Ishikawa (cell line): ENCODE measurements at regions not wholly inside any gene's neighbourhood (a gene's known extent, or its start where the extent isn't known, plus 50 kb on each side); places are given as distances from the start of the nearest gene placed in this dataset.

Experiments used
- CEBPB ChIP-seq: IDR thresholded peaks from 2 replicates; pipeline ENCODE4 v1.6.1; 2012
- CREB1 ChIP-seq: IDR thresholded peaks from 2 replicates; pipeline ENCODE4 v1.6.1; 2012; ENCODE audit warnings: low read depth
- EGR1 ChIP-seq: IDR thresholded peaks from 2 replicates; pipeline ENCODE4 v1.6.1; 2012
- EP300 ChIP-seq: IDR thresholded peaks from 2 replicates; pipeline ENCODE4 v1.6.1; 2012; ENCODE audit warnings: borderline replicate concordance
- NFIC ChIP-seq: IDR thresholded peaks from 2 replicates; pipeline ENCODE4 v1.6.1; 2012
- RAD21 ChIP-seq: IDR thresholded peaks from 2 replicates; pipeline ENCODE4 v1.6.1; 2012; ENCODE audit warnings: low read depth
- TAF1 ChIP-seq: IDR thresholded peaks from 2 replicates; pipeline ENCODE4 v1.6.1; 2012; ENCODE audit warnings: low read depth, mild to moderate bottlenecking
- TCF12 ChIP-seq: IDR thresholded peaks from 2 replicates; pipeline ENCODE4 v1.6.1; 2012; ENCODE audit warnings: low read depth
- TEAD4 ChIP-seq: IDR thresholded peaks from 2 replicates; pipeline ENCODE4 v1.6.1; 2012
- USF1 ChIP-seq: IDR thresholded peaks from 2 replicates; pipeline ENCODE4 v1.6.1; 2012
- YY1 ChIP-seq: IDR thresholded peaks from 2 replicates; pipeline ENCODE4 v1.6.1; 2012; ENCODE audit warnings: low read depth
- ZBTB7A ChIP-seq: IDR thresholded peaks from 2 replicates; pipeline ENCODE4 v1.6.1; 2012; ENCODE audit warnings: low read depth
- TF ChIP-seq, protein P1 (sequence below): IDR thresholded peaks from 2 replicates; pipeline ENCODE4 v1.6.1; 2012; ENCODE audit warnings: low read depth, mild to moderate bottlenecking
- TF ChIP-seq, protein P2 (sequence below): IDR thresholded peaks from 2 replicates; pipeline ENCODE4 v1.6.1; 2012

DNA sequence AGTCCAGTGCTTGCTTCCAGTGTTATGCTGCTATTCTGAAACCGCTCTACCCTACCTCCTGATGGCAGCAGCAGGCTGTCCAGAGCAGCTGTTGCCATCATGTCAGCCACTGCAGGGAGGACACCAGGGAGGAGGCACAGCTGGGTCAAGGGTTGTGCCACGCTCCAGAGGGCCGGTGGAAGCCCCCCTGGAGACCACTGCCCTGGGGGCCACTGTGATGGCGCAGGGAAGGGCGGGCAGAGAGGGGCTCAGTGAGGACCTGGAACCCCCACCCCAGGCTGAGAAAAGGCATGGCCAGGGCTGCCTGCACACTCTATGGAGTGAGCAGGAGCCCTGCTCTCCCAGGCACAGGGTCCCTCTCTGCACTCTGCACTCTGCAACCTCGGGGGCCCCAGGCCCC is 271.3 kb upstream of the BTBD3 start:
- TF ChIP-seq YY1 (no peak), CEBPB (no peak), EGR1 (no peak), TCF12 (no peak), TAF1 (no peak), NFIC (no peak), TEAD4 (no peak), EP300 (no peak), ZBTB7A (no peak), RAD21 (peak; percentile 24; the same call in 1 of the 2 replicates), USF1 (no peak), CREB1 (no peak)
- TF ChIP-seq, protein P1, sequence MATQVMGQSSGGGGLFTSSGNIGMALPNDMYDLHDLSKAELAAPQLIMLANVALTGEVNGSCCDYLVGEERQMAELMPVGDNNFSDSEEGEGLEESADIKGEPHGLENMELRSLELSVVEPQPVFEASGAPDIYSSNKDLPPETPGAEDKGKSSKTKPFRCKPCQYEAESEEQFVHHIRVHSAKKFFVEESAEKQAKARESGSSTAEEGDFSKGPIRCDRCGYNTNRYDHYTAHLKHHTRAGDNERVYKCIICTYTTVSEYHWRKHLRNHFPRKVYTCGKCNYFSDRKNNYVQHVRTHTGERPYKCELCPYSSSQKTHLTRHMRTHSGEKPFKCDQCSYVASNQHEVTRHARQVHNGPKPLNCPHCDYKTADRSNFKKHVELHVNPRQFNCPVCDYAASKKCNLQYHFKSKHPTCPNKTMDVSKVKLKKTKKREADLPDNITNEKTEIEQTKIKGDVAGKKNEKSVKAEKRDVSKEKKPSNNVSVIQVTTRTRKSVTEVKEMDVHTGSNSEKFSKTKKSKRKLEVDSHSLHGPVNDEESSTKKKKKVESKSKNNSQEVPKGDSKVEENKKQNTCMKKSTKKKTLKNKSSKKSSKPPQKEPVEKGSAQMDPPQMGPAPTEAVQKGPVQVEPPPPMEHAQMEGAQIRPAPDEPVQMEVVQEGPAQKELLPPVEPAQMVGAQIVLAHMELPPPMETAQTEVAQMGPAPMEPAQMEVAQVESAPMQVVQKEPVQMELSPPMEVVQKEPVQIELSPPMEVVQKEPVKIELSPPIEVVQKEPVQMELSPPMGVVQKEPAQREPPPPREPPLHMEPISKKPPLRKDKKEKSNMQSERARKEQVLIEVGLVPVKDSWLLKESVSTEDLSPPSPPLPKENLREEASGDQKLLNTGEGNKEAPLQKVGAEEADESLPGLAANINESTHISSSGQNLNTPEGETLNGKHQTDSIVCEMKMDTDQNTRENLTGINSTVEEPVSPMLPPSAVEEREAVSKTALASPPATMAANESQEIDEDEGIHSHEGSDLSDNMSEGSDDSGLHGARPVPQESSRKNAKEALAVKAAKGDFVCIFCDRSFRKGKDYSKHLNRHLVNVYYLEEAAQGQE: no peak
- TF ChIP-seq, protein P2, sequence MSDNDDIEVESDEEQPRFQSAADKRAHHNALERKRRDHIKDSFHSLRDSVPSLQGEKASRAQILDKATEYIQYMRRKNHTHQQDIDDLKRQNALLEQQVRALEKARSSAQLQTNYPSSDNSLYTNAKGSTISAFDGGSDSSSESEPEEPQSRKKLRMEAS: no peak
